HG03045 (cell line): ENCODE measurements at regions not wholly inside any gene's neighbourhood (a gene's known extent, or its start where the extent isn't known, plus 50 kb on each side); places are given as distances from the start of the nearest gene placed in this dataset.

ENCODE experiments used
- ATAC-seq: cut with Tn5 transposase; IDR thresholded peaks from one replicate; pipeline ENCODE4 v1.9.1; 2021; ENCODE audit warnings: mild to moderate bottlenecking, moderate library complexity; ENCODE audit not compliant: unreplicated experiment

- no peak for ATAC-seq
Observed at GRCh38 chr11:112355726-112356125, 95.1 kb upstream of the PLET1 start.

DNA sequence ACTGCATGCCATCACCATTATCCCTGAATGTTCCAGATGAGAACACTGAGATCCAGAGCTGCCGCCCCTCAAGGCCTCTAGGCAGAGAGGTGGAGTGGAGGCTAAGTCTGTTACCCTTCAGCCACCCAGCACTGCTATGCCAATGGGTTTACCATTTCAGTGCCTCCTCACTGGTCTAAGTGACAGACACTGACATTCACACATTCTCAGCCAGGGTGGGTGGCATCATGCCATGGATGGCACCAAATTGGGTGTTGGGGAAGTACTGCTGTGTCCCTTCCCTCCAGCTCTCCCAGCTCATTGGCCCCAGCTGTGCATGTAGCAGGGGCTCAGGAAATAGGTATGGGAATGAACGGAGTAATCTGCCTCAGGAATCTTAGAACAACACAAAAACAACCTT lies 96.8 kb upstream of the PLET1 start:
- no peak for ATAC-seq

- no peak for ATAC-seq
Observed at GRCh38 chr11:112361396-112361795, 100.7 kb upstream of the PLET1 start.

DNA sequence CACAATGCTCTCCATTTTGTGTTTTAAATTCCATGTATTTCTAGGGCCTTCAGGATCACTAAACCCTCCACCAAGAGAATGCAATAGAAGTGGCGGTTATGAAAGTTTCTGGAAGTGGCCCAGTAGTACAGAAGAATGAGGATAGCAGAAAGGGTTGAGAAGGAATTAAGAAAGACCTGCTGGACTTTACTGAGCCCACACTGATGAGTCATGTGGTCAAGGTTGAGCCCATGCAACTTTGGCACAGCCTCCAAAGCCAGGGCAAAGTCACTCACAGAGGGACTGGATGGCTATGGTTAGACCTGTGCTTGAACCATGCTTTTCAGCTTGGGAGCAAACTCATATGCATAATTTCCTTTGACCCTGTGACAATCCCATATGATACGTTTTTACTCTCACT lies 102.9 kb upstream of the PLET1 start:
- ATAC-seq = no peak

GRCh38 chr11:112364962-112365481 lies 104.4 kb upstream of the PLET1 start:
- ATAC-seq = no peak

- ATAC-seq = no peak
Observed at GRCh38 chr11:112366012-112366411, 105.4 kb upstream of the PLET1 start.

DNA sequence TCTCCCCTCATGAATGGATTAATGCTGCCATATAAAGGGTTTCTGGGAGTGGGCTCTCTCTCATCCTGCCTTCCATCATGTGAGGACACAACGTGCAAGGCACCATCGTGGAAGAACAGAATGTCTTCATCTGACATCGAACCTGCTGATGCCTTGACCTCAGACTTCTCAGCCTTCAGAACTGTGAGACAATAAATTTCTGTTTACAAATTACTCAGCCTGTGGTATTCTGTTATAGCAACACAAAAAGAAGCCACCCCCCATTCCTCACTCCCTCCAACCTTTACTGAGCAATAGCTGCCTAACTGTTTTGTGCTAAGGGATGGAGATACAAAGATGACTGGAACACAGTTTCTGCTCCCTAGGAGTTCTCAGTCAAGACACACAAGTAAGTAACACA lies 106.1 kb upstream of the PLET1 start:
- ATAC-seq = no peak

- ATAC-seq = no peak
Observed at GRCh38 chr11:112367461-112367860, 106.8 kb upstream of the PLET1 start.

DNA sequence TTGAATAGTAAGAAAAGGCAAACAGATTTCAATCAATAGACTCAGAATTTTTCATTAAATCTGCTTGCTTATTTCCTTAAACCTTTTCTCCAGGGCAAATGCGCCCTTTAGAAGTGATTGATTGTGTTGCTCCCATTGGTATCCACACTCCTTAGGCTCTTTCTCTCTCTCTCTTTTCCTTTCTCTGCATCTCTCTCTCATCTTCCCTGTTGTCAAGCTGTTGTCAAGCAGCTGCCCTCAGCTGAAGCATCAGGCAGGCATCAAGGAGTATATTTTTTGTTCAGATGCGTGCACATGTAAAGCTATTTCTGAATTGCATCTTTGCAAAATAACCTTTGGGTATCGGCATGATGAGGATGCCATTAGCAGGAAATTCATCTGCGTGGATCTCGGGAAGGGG lies 107.2 kb upstream of the PLET1 start:
- no peak for ATAC-seq

GRCh38 chr11:112368381-112368780 lies 107.7 kb upstream of the PLET1 start:
- ATAC-seq = no peak

DNA sequence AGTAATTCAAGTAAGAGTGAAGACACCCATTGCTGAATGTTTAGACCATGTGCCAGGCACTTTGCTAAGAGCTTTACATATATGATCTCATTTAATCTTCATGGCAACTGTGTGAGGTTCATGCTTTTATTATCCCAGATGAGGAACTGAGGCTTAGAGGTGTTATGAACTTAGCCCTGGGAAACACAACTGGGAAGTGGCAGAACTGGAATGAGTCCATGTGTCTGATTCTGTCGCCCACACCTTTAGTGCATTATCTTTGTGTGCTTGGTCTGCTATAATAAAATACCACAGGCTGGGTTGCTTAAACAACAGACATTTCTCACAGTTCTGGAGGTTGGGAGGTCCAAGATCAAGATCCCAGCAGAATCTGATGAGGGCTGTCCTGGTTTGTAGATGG lies 108.7 kb upstream of the PLET1 start:
- ATAC-seq = no peak

DNA sequence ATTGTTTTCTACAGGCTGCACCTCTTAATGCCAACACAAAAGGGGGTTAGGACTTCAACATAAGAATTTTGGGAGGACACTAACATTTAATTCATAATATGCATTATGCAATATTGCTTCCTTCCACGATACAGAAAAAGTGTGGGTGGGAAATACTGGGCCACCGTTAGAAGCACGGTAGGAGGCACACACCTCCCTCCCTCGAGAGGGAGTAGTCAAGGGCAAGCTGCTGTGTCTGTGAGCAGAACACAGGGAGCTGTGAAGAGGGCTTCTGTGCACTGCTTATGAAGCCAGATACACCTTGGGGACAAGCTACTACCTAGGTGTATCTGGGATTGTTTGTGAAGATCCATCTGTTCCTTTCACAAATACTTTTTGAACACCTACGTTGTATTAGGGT lies 109.3 kb upstream of the PLET1 start:
- ATAC-seq = no peak

GRCh38 chr11:112374486-112375140 lies 114.0 kb upstream of the PLET1 start:
- ATAC-seq = no peak

GRCh38 chr11:112377946-112378345 lies 117.3 kb upstream of the PLET1 start:
- no peak for ATAC-seq

- no peak for ATAC-seq
Observed at GRCh38 chr11:112380464-112380863, 119.8 kb upstream of the PLET1 start.

DNA sequence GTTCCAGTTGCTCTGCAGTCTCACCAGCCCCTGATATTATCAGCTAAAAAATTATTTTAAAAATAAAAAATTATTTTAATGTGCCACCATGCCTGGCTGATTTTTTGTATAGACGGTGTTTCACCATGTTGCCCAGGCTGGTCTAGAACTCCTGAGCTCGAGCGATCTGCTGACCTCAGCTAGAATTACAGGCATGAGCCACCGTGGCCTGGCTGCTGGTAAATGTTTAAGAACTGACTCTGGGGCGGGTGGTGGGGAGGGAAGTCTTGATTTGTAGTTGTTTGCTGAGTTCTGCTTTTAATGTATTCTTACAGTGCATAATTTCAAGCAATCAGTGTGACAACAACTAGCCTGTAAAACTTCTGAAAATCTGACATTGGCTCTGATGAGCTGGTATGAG lies 120.9 kb upstream of the PLET1 start:
- ATAC-seq = no peak

DNA sequence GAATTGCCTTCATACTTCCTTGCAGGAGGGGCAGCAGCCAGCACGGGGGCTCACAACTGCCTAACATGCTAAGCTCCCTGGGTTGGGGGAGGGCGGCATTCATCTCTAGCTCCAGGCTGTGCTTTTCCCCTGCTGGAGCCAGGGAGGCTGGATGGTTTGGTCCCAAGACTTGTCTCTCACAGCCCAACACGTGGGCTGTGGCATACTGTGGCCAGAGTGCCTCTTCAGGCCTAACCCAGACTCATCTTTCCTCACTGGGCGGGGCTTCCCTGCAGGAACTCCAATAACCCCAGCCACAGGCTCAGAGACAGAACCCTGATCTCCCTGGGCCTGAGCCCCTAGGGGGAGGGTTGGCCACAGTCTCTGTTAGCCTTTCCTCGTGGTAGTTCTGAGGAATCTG lies 121.9 kb upstream of the PLET1 start:
- ATAC-seq = no peak

DNA sequence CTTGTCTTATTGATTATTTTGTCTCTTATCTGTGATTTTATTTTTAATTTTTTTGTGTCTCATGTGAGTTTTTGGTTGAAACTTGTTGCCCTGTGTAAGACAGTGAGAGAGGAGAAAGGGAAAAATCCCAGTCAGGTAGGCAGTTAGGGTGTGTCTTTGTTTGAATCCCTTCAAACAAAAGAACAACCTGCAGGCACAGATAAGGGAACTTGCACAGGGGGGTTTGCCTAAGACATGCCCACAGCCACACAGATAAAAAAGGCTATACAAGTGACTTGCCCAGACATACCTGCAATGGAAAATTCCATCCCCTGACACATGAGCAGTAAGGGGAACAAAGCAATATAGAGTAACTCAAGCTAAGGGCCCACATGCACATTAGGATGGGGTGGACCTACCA lies 127.8 kb upstream of the PLET1 start:
- no peak for ATAC-seq

DNA sequence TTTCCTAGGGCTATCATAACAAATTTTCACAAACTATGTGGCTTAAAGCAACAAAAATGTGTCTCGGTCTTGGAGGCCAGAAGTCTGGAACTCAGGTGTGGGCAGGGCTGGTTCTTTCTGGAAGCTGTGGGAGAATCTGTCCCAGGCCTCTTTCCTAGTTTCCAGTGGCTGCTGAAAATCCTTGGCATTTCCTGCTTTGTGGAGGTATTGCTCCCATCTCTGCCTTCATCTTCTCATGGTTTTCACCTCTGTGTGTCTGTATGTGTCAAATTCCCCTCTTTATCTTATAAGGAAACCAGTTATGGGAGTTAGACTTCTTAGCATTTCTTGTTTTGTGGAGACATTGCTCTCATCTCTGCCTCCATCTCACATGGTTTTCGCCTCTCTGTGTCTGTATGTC lies 130.4 kb upstream of the PLET1 start:
- no peak for ATAC-seq

DNA sequence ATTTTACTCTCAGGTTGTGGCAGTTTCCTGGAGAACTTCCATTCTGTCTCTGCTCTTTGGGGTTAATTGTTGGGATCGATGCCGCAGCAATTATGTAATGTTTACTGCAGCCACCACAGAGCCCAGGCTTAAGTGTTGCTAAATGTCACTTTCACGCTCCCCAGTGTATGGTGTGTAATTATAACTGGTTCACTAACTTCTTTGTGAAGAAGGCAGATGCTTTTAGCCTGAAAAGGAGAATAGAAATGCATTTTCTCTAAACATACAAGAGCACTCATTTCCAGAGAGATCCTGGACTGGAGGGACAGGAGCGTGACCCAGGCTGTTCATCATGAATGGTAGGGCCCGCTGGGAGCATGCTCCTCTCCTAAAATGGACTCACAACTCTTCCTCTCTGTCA lies 132.2 kb upstream of the PLET1 start:
- no peak for ATAC-seq

DNA sequence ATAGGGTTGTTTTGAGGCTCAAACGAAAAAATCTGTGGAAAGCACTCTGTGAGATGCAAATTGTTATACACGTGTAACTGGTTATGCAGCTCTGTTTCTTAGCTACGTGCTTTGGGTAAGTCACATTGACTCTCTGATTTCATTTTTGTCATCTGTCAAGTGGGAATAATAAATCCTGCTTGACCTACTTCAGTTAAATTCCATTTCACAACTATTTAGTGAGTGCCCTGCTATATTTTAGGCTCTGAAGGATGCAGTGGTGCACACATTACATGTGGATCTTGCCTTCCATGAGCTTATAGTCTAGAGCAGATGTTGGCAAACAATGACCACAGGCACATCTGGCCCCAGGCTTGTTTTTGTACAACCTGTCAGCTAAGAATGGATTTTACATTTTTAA lies 133.6 kb upstream of the PLET1 start:
- ATAC-seq = no peak

DNA sequence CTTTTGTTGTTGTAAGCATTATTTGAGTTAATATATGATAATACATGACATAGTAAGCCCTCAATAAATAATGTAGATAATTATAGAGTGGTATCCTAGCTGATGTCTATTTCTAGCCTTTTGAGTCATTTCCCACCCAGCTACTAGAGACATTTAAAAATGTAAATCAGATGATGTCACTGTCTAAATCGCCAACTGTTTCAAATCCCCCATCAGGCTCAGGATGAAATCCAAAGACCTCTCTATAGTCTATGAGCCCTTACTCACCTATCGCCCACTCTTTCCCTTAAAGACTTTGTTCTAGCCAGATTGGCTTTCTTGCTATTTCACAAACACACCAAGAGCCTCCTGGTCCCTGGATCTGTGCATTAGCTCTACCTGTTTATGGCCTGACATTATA lies 135.4 kb upstream of the PLET1 start:
- ATAC-seq = no peak

GRCh38 chr11:112398798-112399478 lies 138.3 kb upstream of the PLET1 start:
- ATAC-seq = no peak
